ENCODE measurements at regions not wholly inside any gene's neighbourhood (a gene's known extent, or its start where the extent isn't known, plus 50 kb on each side); places are given as distances from the start of the nearest gene placed in this dataset.

DNA sequence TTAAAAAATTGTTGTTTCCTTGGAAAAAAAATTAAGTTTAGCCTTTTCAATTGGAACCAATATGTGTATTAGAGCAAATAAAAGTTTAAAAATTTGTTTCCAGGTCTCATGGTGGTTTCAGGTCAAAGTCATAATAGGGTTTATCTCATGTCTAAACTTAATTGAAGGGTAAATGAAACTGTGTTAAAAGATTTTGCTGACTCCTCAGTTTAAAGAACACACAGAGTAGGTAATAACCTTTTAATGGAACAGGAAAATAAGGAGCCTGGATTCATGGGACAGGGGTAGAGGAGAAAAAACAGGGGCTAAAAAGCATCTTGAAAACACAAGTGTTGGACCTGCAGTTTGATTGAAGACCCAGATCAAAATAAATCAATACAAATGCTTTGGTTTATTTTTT is 190.6 kb downstream of the MFSD1 start:
- H3K27me3 Mint-ChIP-seq, result no peaks in the 10 kb centered on the region
- H3K27ac Mint-ChIP-seq, result no peak overlapping the region
- peaks cover 5% of the 10 kb centered on the region for H3K9me3 Mint-ChIP-seq
- H3K4me3 Mint-ChIP-seq, result no peak overlapping the region
- no peaks in the 10 kb centered on the region for H3K36me3 Mint-ChIP-seq (ENCODE audit: low read depth)
- H3K4me1 Mint-ChIP-seq (ENCODE audit: low read depth), result no peaks in the 10 kb centered on the region
- intact Hi-C loops (cut with micrococcal nuclease), result no loop called here

DNA sequence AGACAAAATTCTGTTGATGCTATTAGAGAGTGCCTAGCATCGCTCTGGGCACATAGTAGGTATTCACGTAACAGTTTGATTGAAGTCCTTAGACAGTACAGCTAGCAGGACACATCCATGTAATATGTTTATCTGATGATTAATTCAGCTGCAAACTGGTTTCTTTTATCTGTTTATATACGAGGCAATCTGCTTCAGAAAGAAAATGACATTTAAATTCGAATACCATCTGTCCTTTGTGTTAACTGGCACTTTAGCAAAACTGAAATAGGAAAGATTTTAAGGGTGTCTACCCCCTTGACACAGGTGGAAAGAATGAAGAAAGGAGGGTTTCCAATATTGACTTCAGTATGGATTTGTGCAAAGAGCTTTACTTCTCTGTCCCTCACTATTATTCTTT is 192.5 kb downstream of the MFSD1 start:
- no peaks in the 10 kb centered on the region for H3K27me3 Mint-ChIP-seq
- intact Hi-C loops (cut with micrococcal nuclease), result no loop called here
- no peak overlapping the region for H3K4me3 Mint-ChIP-seq
- H3K9me3 Mint-ChIP-seq, result no peaks in the 10 kb centered on the region
- no peaks in the 10 kb centered on the region for H3K4me1 Mint-ChIP-seq (ENCODE audit: low read depth)
- no peak overlapping the region for H3K27ac Mint-ChIP-seq
- no peaks in the 10 kb centered on the region for H3K36me3 Mint-ChIP-seq (ENCODE audit: low read depth)

DNA sequence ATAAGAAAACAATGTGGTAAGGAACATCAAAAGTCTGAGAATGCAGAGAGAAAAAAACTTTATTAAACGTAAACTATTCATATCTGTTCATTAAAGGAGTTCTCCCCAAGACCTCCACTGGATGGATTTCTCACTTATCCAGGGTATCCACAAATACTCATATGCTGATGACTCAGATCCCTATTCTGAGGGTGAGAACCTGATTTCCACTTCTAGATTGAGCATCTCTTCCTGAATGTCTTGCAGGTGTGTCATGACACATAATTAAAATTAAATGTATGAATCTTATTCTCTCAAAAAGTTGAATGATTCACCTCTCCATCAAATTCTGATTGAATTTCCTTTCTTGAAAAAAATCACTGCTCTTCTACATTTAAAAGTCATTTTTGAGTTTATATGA is 199.9 kb downstream of the MFSD1 start:
- no peaks in the 10 kb centered on the region for H3K4me1 Mint-ChIP-seq (ENCODE audit: low read depth)
- no peak overlapping the region for H3K4me3 Mint-ChIP-seq
- no peaks in the 10 kb centered on the region for H3K36me3 Mint-ChIP-seq (ENCODE audit: low read depth)
- H3K9me3 Mint-ChIP-seq, result no peaks in the 10 kb centered on the region
- H3K27ac Mint-ChIP-seq, result no peak overlapping the region
- H3K27me3 Mint-ChIP-seq, result no peaks in the 10 kb centered on the region
- intact Hi-C loops (cut with micrococcal nuclease), result no loop called here

DNA sequence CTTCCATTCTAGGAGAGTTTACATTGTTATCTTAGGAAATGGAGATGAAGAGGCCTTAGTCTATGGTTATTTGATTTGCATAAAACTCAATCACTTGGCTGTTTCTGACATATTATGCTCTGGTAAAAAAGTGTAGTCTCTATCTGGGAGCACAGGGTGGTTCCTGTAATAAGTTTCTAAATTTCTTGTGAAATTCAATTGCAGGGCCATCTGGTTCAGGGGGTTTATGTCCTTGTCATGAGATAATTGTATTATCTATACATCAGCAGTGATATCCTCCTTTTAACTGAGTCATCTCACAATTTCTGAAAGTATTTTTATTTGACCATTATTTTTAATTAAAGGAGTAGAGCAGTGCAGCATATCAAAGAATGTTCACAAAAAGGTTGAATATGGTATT is 203.3 kb downstream of the MFSD1 start:
- no peaks in the 10 kb centered on the region for H3K27me3 Mint-ChIP-seq

DNA sequence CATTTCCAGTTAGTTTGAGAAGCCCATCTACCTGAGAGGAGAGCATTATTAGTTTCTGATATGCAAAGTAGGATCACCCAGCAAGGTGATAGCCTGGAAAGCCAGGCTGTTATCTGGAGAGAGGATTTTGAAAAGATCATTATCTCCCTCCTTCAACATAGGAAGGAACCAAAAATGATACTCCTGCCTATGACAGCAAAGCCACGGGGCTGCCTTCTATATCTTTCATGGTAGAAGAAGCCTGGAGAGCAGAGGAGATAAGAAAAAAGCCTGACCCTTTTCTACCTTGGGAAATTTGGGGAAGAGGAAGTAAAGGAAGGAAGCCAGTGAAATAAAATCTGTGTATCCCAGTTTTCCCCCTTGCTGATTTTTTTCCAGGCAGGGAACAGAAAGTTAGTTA is 205.5 kb downstream of the MFSD1 start:
- Mint-ChIP-seq H3K9me3 (no peaks in the 10 kb centered on the region), H3K4me1 (ENCODE audit: low read depth) (no peaks in the 10 kb centered on the region), H3K27me3 (no peaks in the 10 kb centered on the region), H3K4me3 (no peak overlapping the region), H3K36me3 (ENCODE audit: low read depth) (no peaks in the 10 kb centered on the region), H3K27ac (no peak overlapping the region)
- intact Hi-C loops (cut with micrococcal nuclease), result no loop called here

More for the DNA sequence above, 203.3 kb downstream of the MFSD1 start:
- intact Hi-C loops (cut with micrococcal nuclease), result no loop called here
- H3K36me3 Mint-ChIP-seq (ENCODE audit: low read depth), result no peaks in the 10 kb centered on the region
- no peak overlapping the region for H3K27ac Mint-ChIP-seq
- H3K4me3 Mint-ChIP-seq, result no peak overlapping the region
- no peaks in the 10 kb centered on the region for H3K4me1 Mint-ChIP-seq (ENCODE audit: low read depth)
- no peaks in the 10 kb centered on the region for H3K9me3 Mint-ChIP-seq

- H3K27me3 Mint-ChIP-seq, result no peaks in the 10 kb centered on the region
- H3K9me3 Mint-ChIP-seq, result no peaks in the 10 kb centered on the region
- intact Hi-C loops (cut with micrococcal nuclease), result no loop called here
- no peaks in the 10 kb centered on the region for H3K4me1 Mint-ChIP-seq (ENCODE audit: low read depth)
- H3K4me3 Mint-ChIP-seq, result no peak overlapping the region
- no peak overlapping the region for H3K27ac Mint-ChIP-seq
- H3K36me3 Mint-ChIP-seq (ENCODE audit: low read depth), result no peaks in the 10 kb centered on the region
Measured at GRCh38 chr3:159008401-159008800, 206.5 kb downstream of the MFSD1 start.

GRCh38 chr3:159018341-159018740 is 216.5 kb downstream of the MFSD1 start:
- Mint-ChIP-seq H3K9me3 (no peaks in the 10 kb centered on the region), H3K4me3 (no peak overlapping the region), H3K27me3 (no peaks in the 10 kb centered on the region), H3K36me3 (ENCODE audit: low read depth) (no peaks in the 10 kb centered on the region), H3K4me1 (ENCODE audit: low read depth) (no peaks in the 10 kb centered on the region), H3K27ac (no peak overlapping the region)
- intact Hi-C loops (cut with micrococcal nuclease), result no loop called here

DNA sequence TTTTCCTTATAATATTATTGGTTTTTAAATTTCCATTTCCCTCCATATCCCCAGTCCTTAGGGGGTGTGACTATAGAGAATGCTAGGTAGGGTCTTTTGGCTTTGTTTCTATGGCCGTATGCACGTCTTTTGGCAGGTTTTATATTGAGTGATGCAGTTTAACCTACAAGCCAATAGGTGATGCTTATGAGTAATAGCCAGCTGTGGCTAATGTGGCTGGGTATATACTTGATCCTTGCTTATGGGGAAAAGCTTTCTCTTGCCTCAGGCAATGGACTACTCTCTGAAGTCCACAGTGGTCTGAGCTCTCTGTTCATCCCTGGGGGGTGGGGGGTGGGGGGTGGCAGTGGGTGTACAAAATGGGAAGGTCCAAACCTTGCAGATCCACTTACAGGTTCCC is 223.9 kb downstream of the MFSD1 start:
- no peaks in the 10 kb centered on the region for H3K36me3 Mint-ChIP-seq (ENCODE audit: low read depth)
- H3K27me3 Mint-ChIP-seq, result no peaks in the 10 kb centered on the region
- intact Hi-C loops (cut with micrococcal nuclease), result no loop called here
- H3K27ac Mint-ChIP-seq, result no peak overlapping the region
- no peak overlapping the region for H3K4me3 Mint-ChIP-seq
- H3K9me3 Mint-ChIP-seq, result no peaks in the 10 kb centered on the region
- no peaks in the 10 kb centered on the region for H3K4me1 Mint-ChIP-seq (ENCODE audit: low read depth)

DNA sequence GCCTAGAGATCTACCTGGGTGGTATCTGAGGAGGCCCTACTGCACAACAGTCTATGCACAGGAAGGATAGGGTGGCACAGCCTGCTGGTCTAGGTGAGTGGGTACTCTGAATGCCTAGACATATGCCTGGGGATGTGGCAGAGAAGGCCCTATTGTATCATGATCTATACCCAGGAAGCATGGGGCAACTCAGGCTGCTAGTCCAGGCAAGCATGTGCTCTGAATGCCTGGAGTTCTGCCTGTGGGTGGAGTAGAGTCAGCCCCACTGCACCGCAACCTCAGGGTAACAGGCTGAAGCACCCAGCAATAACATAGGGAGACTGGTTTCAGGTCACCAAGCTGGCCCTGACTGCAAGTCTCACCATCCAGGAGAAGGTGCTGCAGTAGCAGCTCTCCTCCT is 224.7 kb downstream of the MFSD1 start:
- Mint-ChIP-seq H3K4me1 (ENCODE audit: low read depth) (no peaks in the 10 kb centered on the region), H3K4me3 (no peak overlapping the region), H3K27me3 (no peaks in the 10 kb centered on the region), H3K36me3 (ENCODE audit: low read depth) (no peaks in the 10 kb centered on the region), H3K27ac (no peak overlapping the region), H3K9me3 (no peaks in the 10 kb centered on the region)
- intact Hi-C loops (cut with micrococcal nuclease), result no loop called here

DNA sequence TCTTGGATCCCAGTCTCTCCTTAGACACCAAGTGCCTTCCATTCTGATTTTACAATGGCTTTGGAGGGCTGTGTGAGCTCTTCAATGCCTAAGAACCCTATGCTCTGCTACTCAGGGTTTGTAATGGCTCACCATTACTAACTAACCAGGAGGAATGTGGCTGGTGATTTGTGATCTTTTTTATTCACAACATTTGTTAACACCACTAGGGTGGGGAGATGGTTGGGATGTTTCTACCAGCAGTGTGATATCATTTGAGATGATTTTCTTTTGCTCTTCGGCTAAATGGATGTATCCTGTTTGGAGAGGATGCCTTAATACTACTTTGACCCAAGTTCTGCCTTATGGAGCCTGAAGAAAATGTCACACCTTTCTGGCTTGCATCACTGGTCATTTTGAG is 226.9 kb downstream of the MFSD1 start:
- Mint-ChIP-seq H3K4me1 (ENCODE audit: low read depth) (no peaks in the 10 kb centered on the region), H3K9me3 (no peaks in the 10 kb centered on the region), H3K36me3 (ENCODE audit: low read depth) (no peaks in the 10 kb centered on the region), H3K27me3 (no peaks in the 10 kb centered on the region), H3K27ac (no peak overlapping the region), H3K4me3 (no peak overlapping the region)
- intact Hi-C loops (cut with micrococcal nuclease), result no loop called here

- no peaks in the 10 kb centered on the region for H3K27me3 Mint-ChIP-seq
- no peaks in the 10 kb centered on the region for H3K36me3 Mint-ChIP-seq (ENCODE audit: low read depth)
- H3K4me1 Mint-ChIP-seq (ENCODE audit: low read depth), result no peaks in the 10 kb centered on the region
- no peak overlapping the region for H3K27ac Mint-ChIP-seq
- no peaks in the 10 kb centered on the region for H3K9me3 Mint-ChIP-seq
- no peak overlapping the region for H3K4me3 Mint-ChIP-seq
- intact Hi-C loops (cut with micrococcal nuclease), result no loop called here
Measured at GRCh38 chr3:159029306-159030026, 227.6 kb downstream of the MFSD1 start.

GRCh38 chr3:159030138-159030670 is 228.3 kb downstream of the MFSD1 start:
- no peaks in the 10 kb centered on the region for H3K4me1 Mint-ChIP-seq (ENCODE audit: low read depth)
- H3K9me3 Mint-ChIP-seq, result no peaks in the 10 kb centered on the region
- no peaks in the 10 kb centered on the region for H3K36me3 Mint-ChIP-seq (ENCODE audit: low read depth)

DNA sequence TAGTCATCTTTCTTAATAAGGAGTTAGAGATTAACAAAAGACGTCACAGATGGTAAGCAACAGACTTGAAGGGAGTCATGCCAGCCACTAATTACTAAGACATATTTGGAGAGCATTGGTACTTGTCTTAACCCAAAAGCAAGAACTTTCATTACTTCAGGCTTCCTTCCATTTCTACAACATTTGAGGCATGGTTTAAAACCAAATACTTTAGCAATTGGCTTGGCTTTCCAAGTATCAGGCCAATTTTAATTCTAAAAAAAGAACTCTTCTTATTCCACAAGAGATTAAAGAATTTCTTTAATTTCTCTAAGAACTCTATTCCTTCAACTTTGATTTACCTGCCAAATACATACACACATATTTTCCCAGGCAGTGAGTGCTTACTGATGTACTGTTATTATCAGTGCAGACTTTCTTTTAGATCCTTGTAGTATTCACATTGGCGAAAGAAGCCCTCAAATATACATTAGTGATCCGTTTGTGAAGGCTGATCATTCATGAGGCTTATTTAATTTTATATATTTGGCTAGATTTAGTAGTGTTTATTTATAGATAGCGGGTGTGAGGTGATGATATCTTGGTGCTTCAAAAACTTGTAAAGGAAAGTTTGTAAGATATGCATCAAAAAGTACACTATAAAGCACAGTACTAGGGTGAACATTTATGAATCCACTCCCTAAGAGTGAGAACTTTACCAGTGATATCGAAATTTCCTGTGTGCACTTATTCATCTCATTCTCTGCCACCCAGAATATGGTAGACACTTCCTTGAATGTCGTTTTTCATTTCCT is 229.2 kb downstream of the MFSD1 start:
- H3K27me3 Mint-ChIP-seq, result no peaks in the 10 kb centered on the region

More at GRCh38 chr3:159030138-159030670, 228.3 kb downstream of the MFSD1 start:
- Mint-ChIP-seq H3K4me3 (no peak overlapping the region), H3K27me3 (no peaks in the 10 kb centered on the region), H3K27ac (no peak overlapping the region)
- intact Hi-C loops (cut with micrococcal nuclease), result no loop called here

DNA sequence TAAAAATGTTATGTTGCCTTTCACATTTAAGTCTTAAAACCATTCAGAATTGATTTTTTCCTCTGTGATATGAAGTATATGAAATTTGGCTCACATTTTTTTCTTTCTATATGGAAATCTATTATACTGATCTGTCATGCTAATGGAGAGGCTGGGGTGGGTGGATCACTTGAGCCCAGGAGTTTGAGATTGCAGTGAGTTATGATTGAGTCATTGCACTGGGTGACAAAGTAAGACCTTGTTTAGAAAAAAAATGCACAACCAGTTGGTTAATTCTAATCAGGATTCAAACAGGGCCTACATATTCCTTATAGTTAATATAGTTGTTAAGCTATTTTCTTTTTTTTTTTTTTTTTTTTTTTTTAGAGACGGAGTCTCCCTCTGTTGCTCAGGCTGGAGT is 230.5 kb downstream of the MFSD1 start:
- H3K9me3 Mint-ChIP-seq, result no peaks in the 10 kb centered on the region
- H3K27me3 Mint-ChIP-seq, result no peaks in the 10 kb centered on the region
- intact Hi-C loops (cut with micrococcal nuclease), result no loop called here
- H3K4me1 Mint-ChIP-seq (ENCODE audit: low read depth), result no peaks in the 10 kb centered on the region
- no peaks in the 10 kb centered on the region for H3K36me3 Mint-ChIP-seq (ENCODE audit: low read depth)
- H3K4me3 Mint-ChIP-seq, result no peak overlapping the region
- H3K27ac Mint-ChIP-seq, result no peak overlapping the region

More for the DNA sequence above, 229.2 kb downstream of the MFSD1 start:
- intact Hi-C loops (cut with micrococcal nuclease), result no loop called here
- H3K9me3 Mint-ChIP-seq, result no peaks in the 10 kb centered on the region
- no peak overlapping the region for H3K27ac Mint-ChIP-seq
- no peaks in the 10 kb centered on the region for H3K36me3 Mint-ChIP-seq (ENCODE audit: low read depth)
- H3K4me1 Mint-ChIP-seq (ENCODE audit: low read depth), result no peaks in the 10 kb centered on the region
- no peak overlapping the region for H3K4me3 Mint-ChIP-seq

All from dendritic cell treated with granulocyte-macrophage colony-stimulating factor and Interleukin-4, amounts not matched to agents 40 ng/mL and 50 ng/mL, for 4 days (primary cell).